Spleen (tissue), 11 donors: ENCODE measurements at regions not wholly inside any gene's neighbourhood (a gene's known extent, or its start where the extent isn't known, plus 50 kb on each side); places are given as distances from the start of the nearest gene placed in this dataset.

Source experiments
- DNase-seq: peaks from one replicate; pipeline ENCODE4 v3.0.0-alpha.2; 2020
- H3K27ac ChIP-seq, 8 donors: fragments of 200-600 bp; sonication (generic) in 7 of 8; 1 replicate in 4 of 8; 2 replicates in 4 of 8; pipeline versions ENCODE4 v1.5.0 to v1.8.0; 2016 to 2021; ENCODE audit warnings: inconsistent platforms in 4 of 8, mild to moderate bottlenecking in 4 of 8, moderate library complexity in 1 of 8
- H3K27me3 ChIP-seq, 7 donors: fragments of 200-600 bp; sonication (generic) in 6 of 7; replicated peaks in 1 of 7; 1 replicate in 4 of 7; 2 replicates in 3 of 7; pipeline versions ENCODE4 v1.5.0 to v1.8.0; 2016 to 2021; ENCODE audit warnings: inconsistent platforms in 3 of 7, mild to moderate bottlenecking in 1 of 7
- H3K36me3 ChIP-seq, 6 donors: fragments of 200-600 bp; sonication (generic) in 5 of 6; 1 replicate in 4 of 6; 2 replicates in 2 of 6; pipeline versions ENCODE4 v1.5.0 to v1.8.0; 2016 to 2021; ENCODE audit warnings: inconsistent platforms in 2 of 6
- H3K4me1 ChIP-seq, 6 donors: fragments of 200-600 bp; sonication (generic) in 5 of 6; 1 replicate in 3 of 6; 2 replicates in 3 of 6; pipeline versions ENCODE4 v1.5.0 to v1.8.0; 2016 to 2021; ENCODE audit warnings: inconsistent platforms in 3 of 6
- H3K4me3 ChIP-seq, 8 donors: fragments of 200-600 bp; sonication (generic) in 7 of 8; 1 replicate in 4 of 8; 2 replicates in 4 of 8; pipeline versions ENCODE4 v1.5.0 to v1.8.0; 2016 to 2021; ENCODE audit warnings: inconsistent platforms in 4 of 8, mild to moderate bottlenecking in 4 of 8, moderate library complexity in 2 of 8
- H3K9me3 ChIP-seq, 8 donors: fragments of 200-600 bp; sonication (generic) in 7 of 8; 1 replicate in 4 of 8; 2 replicates in 4 of 8; pipeline versions ENCODE4 v1.5.0 to v1.8.0; 2016 to 2021; ENCODE audit warnings: inconsistent platforms in 4 of 8
- CTCF ChIP-seq, 11 experiments: fragments of 200-600 bp in 7 of 11; fragments of 450-650 bp in 4 of 11; sonication (generic) in 4 of 11; IDR thresholded peaks in 8 of 11; conservative IDR thresholded peaks in 3 of 11; 1 replicate in 7 of 11; 2 replicates in 4 of 11; pipeline versions ENCODE4 v1.4.0 to v1.8.0; 2016 to 2021; ENCODE audit warnings: antibody characterized with exemption in 11 of 11, inconsistent platforms in 4 of 11, mild to moderate bottlenecking in 1 of 11
- POLR2A ChIP-seq, 3 donors: fragments of 450-650 bp; IDR thresholded peaks; one replicate each; pipeline ENCODE4 v1.5.1; 2017; ENCODE audit warnings: antibody characterized with exemption in 3 of 3, mild to moderate bottlenecking in 1 of 3
- POLR2AphosphoS5 ChIP-seq, 3 donors: sonication (generic); formaldehyde crosslinking; IDR thresholded peaks; one replicate each; pipeline ENCODE4 v1.5.1; 2017; ENCODE audit warnings: antibody characterized with exemption in 3 of 3
- WGBS, 5 donors: extraction: QIAGEN DNeasy Blood & Tissue Kit in 3 of 5; methylation state at CpG; one replicate each; pipeline versions ENCODE4 v1.1.5 to v1.1.7; 2013 to 2018; 5-methylcytosine and 5-hydroxymethylcytosine counted together
- intact Hi-C: fragments of 100-400 bp; cut with DNase I; formaldehyde crosslinking; loops from one replicate; pipeline ENCODE4 v1.15.0; 2023; ENCODE audit warnings: low total_unique reads
- donor health status: healthy with polysubstance abuse.
- donor health status: DM: no; HTN: no; CAD: no; lungs with moderate emphysema.
- donor health status: DM: no; HTN: no; CAD: no.
- donor health status: Bipolar disorder and iron deficiency.
- donor health status: healthy.
- donor health status: DM: no; HTN: no; CAD: no.
- donor health status: DM: yes; HTN: yes; CAD: no.

- Histone ChIP-seq H3K27ac (no peak overlapping the region), H3K4me3 (no peak overlapping the region), H3K9me3 (no peaks in the 10 kb centered on the region), H3K36me3 (no peaks in the 10 kb centered on the region), H3K27me3 (no peaks in the 10 kb centered on the region), H3K4me1 (no peaks in the 10 kb centered on the region)
- intact Hi-C loops: no loop called here
- 81 to 91% (median 87%) methylated on average over 2 of the region's 2 CpGs for WGBS, 5 donors
- TF ChIP-seq POLR2AphosphoS5 (IDR thresholded peaks at IDR 0.05): no peak
- no peak for TF ChIP-seq POLR2A (IDR thresholded peaks at IDR 0.05)
- TF ChIP-seq CTCF (IDR thresholded peaks at IDR 0.05 in 8 of 11, conservative IDR thresholded peaks at IDR 0.05 in 3 of 11): no peak
- no peak for DNase-seq
Observed at GRCh38 chr4:100688368-100688767, 170.5 kb upstream of the EMCN start.

- TF ChIP-seq POLR2AphosphoS5 (IDR thresholded peaks at IDR 0.05) (no peak), POLR2A (IDR thresholded peaks at IDR 0.05) (no peak)
- no peaks in the 10 kb centered on the region for H3K4me1 ChIP-seq
- intact Hi-C loops: no loop called here
- H3K36me3 ChIP-seq: no peaks in the 10 kb centered on the region
- H3K4me3 ChIP-seq: no peak overlapping the region
- H3K27me3 ChIP-seq: no peaks in the 10 kb centered on the region
- 82 to 92% (median 85%) methylated on average over 12 of the region's 12 CpGs for WGBS, 5 donors
- H3K9me3 ChIP-seq: no peaks in the 10 kb centered on the region
- no peak overlapping the region for H3K27ac ChIP-seq
- DNase-seq: peak; percentile 55
Observed at GRCh38 chr4:100682477-100683218, 164.8 kb upstream of the EMCN start.

GRCh38 chr4:100681289-100681688, 163.5 kb upstream of the EMCN start:
- WGBS, 5 donors: 86 to 96% (median 91%) methylated on average over 3 of the region's 3 CpGs
- no peak for DNase-seq
- no peaks in the 10 kb centered on the region for H3K36me3 ChIP-seq
- no peaks in the 10 kb centered on the region for H3K27me3 ChIP-seq
- H3K9me3 ChIP-seq: no peaks in the 10 kb centered on the region
- H3K4me3 ChIP-seq: no peak overlapping the region
- H3K4me1 ChIP-seq: no peaks in the 10 kb centered on the region
- no peak overlapping the region for H3K27ac ChIP-seq
- intact Hi-C loops: no loop called here
- TF ChIP-seq CTCF (IDR thresholded peaks at IDR 0.05 in 8 of 11, conservative IDR thresholded peaks at IDR 0.05 in 3 of 11): no peak
- no peak for TF ChIP-seq POLR2AphosphoS5 (IDR thresholded peaks at IDR 0.05)
- TF ChIP-seq POLR2A (IDR thresholded peaks at IDR 0.05): no peak

DNA sequence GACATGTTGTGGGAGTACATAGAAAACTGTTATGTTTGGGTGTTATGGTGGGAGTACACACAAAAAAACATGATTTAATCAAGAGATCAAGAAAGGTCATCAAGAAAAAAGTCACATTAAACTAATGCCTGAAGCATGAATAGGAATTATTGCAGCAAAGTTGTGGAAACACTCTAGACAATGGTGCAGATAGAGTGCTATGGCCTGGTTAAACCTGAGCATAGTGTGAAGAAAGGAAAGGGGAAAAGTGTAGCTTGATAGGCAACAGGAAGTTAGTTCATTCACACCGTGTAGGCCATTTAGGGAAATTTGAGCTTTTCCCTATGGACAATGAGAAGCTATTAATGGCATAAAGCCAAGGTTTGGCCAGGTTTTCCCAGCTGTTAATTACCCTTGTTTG, 162.1 kb upstream of the EMCN start:
- Histone ChIP-seq H3K4me3 (no peak overlapping the region), H3K4me1 (no peaks in the 10 kb centered on the region), H3K27me3 (no peaks in the 10 kb centered on the region), H3K9me3 (no peaks in the 10 kb centered on the region), H3K27ac (no peak overlapping the region), H3K36me3 (no peaks in the 10 kb centered on the region)
- DNase-seq: no peak
- WGBS, 5 donors: 38 to 63% (median 54%) methylated on average over 1 of the region's 1 CpG
- intact Hi-C loops: no loop called here
- TF ChIP-seq CTCF (IDR thresholded peaks at IDR 0.05 in 8 of 11, conservative IDR thresholded peaks at IDR 0.05 in 3 of 11): no peak
- TF ChIP-seq POLR2AphosphoS5 (IDR thresholded peaks at IDR 0.05): no peak
- TF ChIP-seq POLR2A (IDR thresholded peaks at IDR 0.05): no peak
